Common myeloid progenitor, CD34-positive (primary cell): ENCODE measurements at regions not wholly inside any gene's neighbourhood (a gene's known extent, or its start where the extent isn't known, plus 50 kb on each side); places are given as distances from the start of the nearest gene placed in this dataset.
A peak's percentile ranks its signal among the peaks of the same experiment; 100 is the strongest.

Experiments
- CTCF ChIA-PET: fragments of 350-600 bp; sonication (Branson Sonifier 250); formaldehyde crosslinking; loops from one replicate; lab custom pipeline; 2021; ENCODE audit warnings: antibody characterized with exemption; lab: Charles Lee
- POLR2A ChIA-PET: fragments of 350-600 bp; sonication (Branson Sonifier 250); formaldehyde crosslinking; loops from one replicate; lab custom pipeline; 2021; ENCODE audit warnings: antibody characterized with exemption; lab: Charles Lee
- DNase-seq, 3 donors: peaks; one replicate each; pipeline versions ENCODE4 v3.0.0 to v3.0.0-alpha.2; 2013
- H3K27ac ChIP-seq, 2 experiments: 1 replicate in 1 of 2; 2 replicates in 1 of 2; pipeline ENCODE4 v1.7.0; 2013; ENCODE audit warnings: inconsistent platforms in 2 of 2, low read length in 2 of 2, mild to moderate bottlenecking in 2 of 2, low read depth in 1 of 2, moderate library complexity in 1 of 2; ENCODE audit not compliant: severe bottlenecking in 2 of 2, insufficient read depth in 1 of 2, poor library complexity in 1 of 2
- H3K27me3 ChIP-seq, 5 experiments: replicated peaks in 2 of 5; 1 replicate in 3 of 5; 2 replicates in 2 of 5; pipeline versions ENCODE4 v1.6.1 to v1.7.0; 2013; ENCODE audit warnings: low read length in 4 of 5, mild to moderate bottlenecking in 2 of 5, moderate library complexity in 2 of 5, inconsistent platforms in 1 of 5; ENCODE audit not compliant: insufficient read depth in 5 of 5, control insufficient read depth in 4 of 5
- H3K36me3 ChIP-seq, 4 experiments: 1 replicate in 2 of 4; 2 replicates in 2 of 4; pipeline versions ENCODE4 v1.6.1 to v1.7.0; 2013; ENCODE audit warnings: low read length in 3 of 4, control low read depth in 1 of 4, mild to moderate bottlenecking in 1 of 4; ENCODE audit not compliant: control insufficient read depth in 4 of 4, insufficient read depth in 4 of 4
- H3K4me1 ChIP-seq, 4 experiments: 1 replicate in 3 of 4; 2 replicates in 1 of 4; pipeline versions ENCODE4 v1.6.1 to v1.7.1; 2013; ENCODE audit warnings: low read length in 3 of 4, mild to moderate bottlenecking in 3 of 4, control low read depth in 1 of 4, inconsistent platforms in 1 of 4, moderate library complexity in 1 of 4; ENCODE audit not compliant: control insufficient read depth in 4 of 4, insufficient read depth in 4 of 4; ENCODE audit errors: control extremely low read depth in 1 of 4
- H3K4me3 ChIP-seq, 7 experiments: 1 replicate in 4 of 7; 2 replicates in 3 of 7; pipeline versions ENCODE4 v1.5.1 to v1.7.0; 2013; ENCODE audit warnings: mild to moderate bottlenecking in 7 of 7, low read length in 6 of 7, moderate library complexity in 6 of 7, inconsistent platforms in 2 of 7, low read depth in 2 of 7, control low read depth in 1 of 7; ENCODE audit not compliant: insufficient read depth in 4 of 7, control insufficient read depth in 1 of 7; ENCODE audit errors: extremely low read depth in 1 of 7
- H3K9me3 ChIP-seq, 5 experiments: 1 replicate in 4 of 5; 2 replicates in 1 of 5; pipeline versions ENCODE4 v1.6.1 to v1.7.1; 2013; ENCODE audit warnings: low read length in 4 of 5, mild to moderate bottlenecking in 2 of 5, inconsistent platforms in 1 of 5, low read depth in 1 of 5, moderate library complexity in 1 of 5; ENCODE audit not compliant: control insufficient read depth in 4 of 5, insufficient read depth in 2 of 5; ENCODE audit errors: control extremely low read depth in 1 of 5
- WGBS: methylation state at CpG from one replicate; pipeline ENCODE4 v1.1.5; 2013; ENCODE audit not compliant: insufficient coverage; 5-methylcytosine and 5-hydroxymethylcytosine counted together

GRCh38 chr4:16450724-16451123, 224.5 kb upstream of the TAPT1 start:
- H3K4me3 ChIP-seq: no peak overlapping the region
- no peaks in the 10 kb centered on the region for H3K4me1 ChIP-seq
- CTCF ChIA-PET: no interaction called here
- no peak overlapping the region for H3K27ac ChIP-seq
- POLR2A ChIA-PET: no interaction called here
- WGBS: no CpG with 5 or more reads among the region's 1 CpG
- no peaks in the 10 kb centered on the region for H3K36me3 ChIP-seq
- peaks cover 0 to 3% (median 0%) of the 10 kb centered on the region in 5 experiments for H3K27me3 ChIP-seq
- peak in 2 of 3 donors; percentile 1 to 8 for DNase-seq
- no peaks in the 10 kb centered on the region for H3K9me3 ChIP-seq

DNA sequence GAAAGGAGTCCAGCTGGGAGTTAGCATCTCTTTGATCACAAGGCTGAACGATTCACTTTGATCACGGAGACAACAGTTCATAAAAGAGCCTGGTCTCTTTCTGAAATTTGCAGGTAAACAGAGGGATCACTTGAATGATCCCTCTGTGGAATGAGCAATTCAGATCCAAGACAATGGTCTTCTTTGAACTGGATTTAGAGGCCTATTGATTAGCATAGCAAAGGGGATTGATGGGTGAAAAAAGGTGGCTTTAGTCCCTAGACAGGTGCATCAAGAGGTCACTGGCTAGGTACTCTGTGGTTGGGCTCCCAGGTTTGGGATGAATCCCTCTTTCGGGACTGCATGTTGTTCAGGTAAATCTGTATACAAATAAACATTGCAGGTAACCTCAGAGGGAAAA, 223.8 kb upstream of the TAPT1 start:
- ChIA-PET CTCF (no interaction called here), POLR2A (no interaction called here)
- Histone ChIP-seq H3K27me3 (peaks cover 0 to 3% (median 0%) of the 10 kb centered on the region in 5 experiments), H3K4me1 (no peaks in the 10 kb centered on the region), H3K27ac (no peak overlapping the region), H3K4me3 (no peak overlapping the region), H3K9me3 (no peaks in the 10 kb centered on the region), H3K36me3 (no peaks in the 10 kb centered on the region)
- no peak for DNase-seq
- 67% methylated on average over 2 of the region's 3 CpGs for WGBS

DNA sequence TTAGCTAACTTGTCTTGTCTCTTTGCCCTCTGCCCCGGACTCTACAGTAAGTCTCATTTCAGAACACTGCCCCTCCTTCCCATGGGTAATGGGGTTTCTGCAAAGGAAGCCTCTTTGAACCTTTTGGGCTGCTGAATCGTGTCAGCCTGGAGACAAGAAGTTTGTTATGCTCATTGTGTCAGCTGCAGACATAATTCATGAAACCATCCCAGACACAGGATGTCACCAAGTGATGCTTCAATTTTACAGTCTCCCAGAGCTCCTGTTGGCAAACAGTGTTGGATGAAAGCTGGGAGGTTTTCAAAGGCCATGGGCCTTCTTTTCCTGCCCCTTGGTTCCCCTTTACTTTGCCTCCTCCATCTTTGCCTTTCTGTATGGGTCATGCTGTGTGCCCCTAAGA, 223.1 kb upstream of the TAPT1 start:
- CTCF ChIA-PET: interaction anchor here (1.1 kb wide), 1 partner anchor 9 kb away, joined by 3 read pairs; no protein-coding TSS in a partner anchor
- no peak overlapping the region for H3K4me3 ChIP-seq

GRCh38 chr4:16448241-16448840, 222.1 kb upstream of the TAPT1 start:
- no peak overlapping the region for H3K27ac ChIP-seq
- H3K9me3 ChIP-seq: no peaks in the 10 kb centered on the region
- no peaks in the 10 kb centered on the region for H3K4me1 ChIP-seq
- no peak for DNase-seq
- no peak overlapping the region for H3K4me3 ChIP-seq
- no peaks in the 10 kb centered on the region for H3K27me3 ChIP-seq
- ChIA-PET POLR2A (no interaction called here), CTCF (interaction anchor here (1.1 to 1.7 kb wide), 2 partner anchors 8 to 159 kb away, joined by 3 read pairs; no protein-coding TSS in a partner anchor)
- WGBS: 98% methylated on average over 8 of the region's 9 CpGs
- H3K36me3 ChIP-seq: no peaks in the 10 kb centered on the region

More for the DNA sequence above, 223.1 kb upstream of the TAPT1 start:
- WGBS: 100% methylated on average over 2 of the region's 2 CpGs
- Histone ChIP-seq H3K27ac (no peak overlapping the region), H3K36me3 (no peaks in the 10 kb centered on the region), H3K27me3 (peaks cover 0 to under 1% (median 0%) of the 10 kb centered on the region in 5 experiments), H3K9me3 (no peaks in the 10 kb centered on the region), H3K4me1 (no peaks in the 10 kb centered on the region)
- POLR2A ChIA-PET: no interaction called here
- DNase-seq: no peak

GRCh38 chr4:16443504-16444088, 217.3 kb upstream of the TAPT1 start:
- Histone ChIP-seq H3K27me3 (no peaks in the 10 kb centered on the region), H3K36me3 (no peaks in the 10 kb centered on the region), H3K4me3 (no peak overlapping the region), H3K9me3 (no peaks in the 10 kb centered on the region), H3K27ac (no peak overlapping the region), H3K4me1 (no peaks in the 10 kb centered on the region)
- WGBS: 42% methylated on average over 2 of the region's 2 CpGs
- POLR2A ChIA-PET: no interaction called here
- CTCF ChIA-PET: interaction anchor here (0.8 to 2.9 kb wide), 8 partner anchors 9 to 155 kb away, joined by 3 to 8 read pairs (median 4); no protein-coding TSS in a partner anchor
- peak; percentile 44 to 67 (median 60) for DNase-seq

GRCh38 chr4:16442296-16442695, 216.0 kb upstream of the TAPT1 start:
- H3K27ac ChIP-seq: no peak overlapping the region
- no peak for DNase-seq
- H3K4me1 ChIP-seq: no peaks in the 10 kb centered on the region
- H3K27me3 ChIP-seq: no peaks in the 10 kb centered on the region
- no peaks in the 10 kb centered on the region for H3K36me3 ChIP-seq
- 29% methylated on average over 1 of the region's 1 CpG for whole genome bisulfite sequencing
- ChIA-PET CTCF (interaction anchor here (1.1 to 2.9 kb wide), 4 partner anchors 10 to 153 kb away, joined by 3 to 8 read pairs (median 4); no protein-coding TSS in a partner anchor), POLR2A (no interaction called here)
- peaks cover 0 to 8% (median 6%) of the 10 kb centered on the region in 5 experiments for H3K9me3 ChIP-seq
- no peak overlapping the region for H3K4me3 ChIP-seq

DNA sequence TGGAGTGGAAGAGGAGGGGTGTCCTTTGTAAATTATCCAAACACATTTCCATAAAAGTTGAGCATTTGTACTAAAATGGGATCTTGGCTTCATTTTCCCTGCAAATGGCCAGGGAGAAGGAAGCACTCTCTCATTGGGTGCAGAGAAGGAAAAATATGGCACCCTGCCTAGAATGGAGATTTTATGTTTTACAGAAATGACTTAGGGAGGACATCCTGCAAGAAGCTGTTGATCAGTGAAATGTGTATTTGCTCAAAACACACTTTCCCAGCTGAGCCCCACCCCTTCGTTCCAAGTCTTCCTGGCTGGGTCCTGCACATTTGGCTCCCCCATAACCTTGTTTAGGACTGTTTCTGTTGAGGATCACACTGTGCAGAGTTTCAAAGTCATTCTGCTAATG, 213.5 kb upstream of the TAPT1 start:
- WGBS: 91% methylated on average over 1 of the region's 1 CpG
- no peak for DNase-seq
- Histone ChIP-seq H3K9me3 (peaks cover 0 to 11% (median 6%) of the 10 kb centered on the region in 5 experiments), H3K4me1 (no peaks in the 10 kb centered on the region), H3K36me3 (no peaks in the 10 kb centered on the region), H3K27me3 (no peaks in the 10 kb centered on the region), H3K27ac (no peak overlapping the region), H3K4me3 (no peak overlapping the region)
- ChIA-PET POLR2A (no interaction called here), CTCF (interaction anchor here (1.3 kb wide), 2 partner anchors 9 to 147 kb away, joined by 3 to 4 read pairs; no protein-coding TSS in a partner anchor)
